Esophagus squamous epithelium (tissue), 5 donors: ENCODE measurements at regions not wholly inside any gene's neighbourhood (a gene's known extent, or its start where the extent isn't known, plus 50 kb on each side); places are given as distances from the start of the nearest gene placed in this dataset.
A peak's percentile ranks its signal among the peaks of the same experiment; 100 is the strongest.

Experiments used
- DNase-seq: peaks from one replicate; lab custom pipeline; 2025; lab: John Stamatoyannopoulos, UW
- H3K27ac ChIP-seq, 4 donors: fragments of 200-600 bp; sonication (generic); one replicate each; pipeline ENCODE4 v1.5.1; 2016 to 2019; ENCODE audit warnings: mild to moderate bottlenecking in 1 of 4
- H3K27me3 ChIP-seq, 4 donors: fragments of 200-600 bp; sonication (generic); 1 replicate in 3 of 4; 2 replicates in 1 of 4; pipeline versions ENCODE4 v1.5.1 to v1.6.0; 2017 to 2021; ENCODE audit warnings: antibody characterized with exemption in 1 of 4
- H3K36me3 ChIP-seq, 3 donors: fragments of 200-600 bp; sonication (generic); one replicate each; pipeline ENCODE4 v1.5.1; 2016 to 2019
- H3K4me1 ChIP-seq, 3 donors: fragments of 200-600 bp; sonication (generic); one replicate each; pipeline ENCODE4 v1.5.1; 2017 to 2019
- H3K4me3 ChIP-seq, 4 donors: fragments of 200-600 bp; sonication (generic); 1 replicate in 3 of 4; 2 replicates in 1 of 4; pipeline ENCODE4 v1.5.1; 2016 to 2019; ENCODE audit warnings: mild to moderate bottlenecking in 2 of 4, moderate library complexity in 1 of 4
- H3K9me3 ChIP-seq, 3 donors: fragments of 200-600 bp; sonication (generic); one replicate each; pipeline ENCODE4 v1.5.1; 2016 to 2019
- CTCF ChIP-seq, 6 experiments: fragments of 450-650 bp in 4 of 6; fragments of 200-600 bp in 2 of 6; sonication (generic) in 2 of 6; IDR thresholded peaks; one replicate each; pipeline ENCODE4 v1.5.1; 2016 to 2019; ENCODE audit warnings: antibody characterized with exemption in 6 of 6, mild to moderate bottlenecking in 4 of 6, moderate library complexity in 4 of 6
- POLR2A ChIP-seq, 4 donors: fragments of 450-650 bp; IDR thresholded peaks; one replicate each; pipeline ENCODE4 v1.6.1; 2017; ENCODE audit warnings: antibody characterized with exemption in 4 of 4, mild to moderate bottlenecking in 4 of 4, moderate library complexity in 3 of 4
- WGBS, 2 donors: methylation state at CpG; one replicate each; pipeline ENCODE4 v1.1.5; 2018; 5-methylcytosine and 5-hydroxymethylcytosine counted together
- intact Hi-C: fragments of 100-400 bp; cut with DNase I; formaldehyde crosslinking; loops from one replicate; pipeline ENCODE4 v1.15.0; 2022
- donor health status: DM: yes; HTN: yes; CAD: no.

- no peak overlapping the region for H3K27ac ChIP-seq
- intact Hi-C loops: no loop called here
Observed at GRCh38 chr2:142688856-142689605, 188.4 kb upstream of the KYNU start.

GRCh38 chr2:142687509-142687908 lies 190.0 kb upstream of the KYNU start:
- H3K4me1 ChIP-seq: no peaks in the 10 kb centered on the region
- TF ChIP-seq POLR2A (IDR thresholded peaks at IDR 0.05): no peak
- no peak for TF ChIP-seq CTCF (IDR thresholded peaks at IDR 0.05)
- no peaks in the 10 kb centered on the region for H3K9me3 ChIP-seq
- H3K36me3 ChIP-seq: no peaks in the 10 kb centered on the region
- WGBS, 2 donors: 57 to 71% methylated on average over 5 of the region's 5 CpGs
- no peaks in the 10 kb centered on the region for H3K27me3 ChIP-seq
- H3K27ac ChIP-seq: no peak overlapping the region
- DNase-seq: no peak
- intact Hi-C loops: no loop called here
- H3K4me3 ChIP-seq: no peak overlapping the region

More at GRCh38 chr2:142688856-142689605, 188.4 kb upstream of the KYNU start:
- no peaks in the 10 kb centered on the region for H3K27me3 ChIP-seq
- H3K9me3 ChIP-seq: no peaks in the 10 kb centered on the region
- no peaks in the 10 kb centered on the region for H3K36me3 ChIP-seq
- TF ChIP-seq POLR2A (IDR thresholded peaks at IDR 0.05) (no peak), CTCF (IDR thresholded peaks at IDR 0.05) (no peak)
- WGBS, 2 donors: 79 to 80% methylated on average over 4 of the region's 4 CpGs
- no peaks in the 10 kb centered on the region for H3K4me1 ChIP-seq
- H3K4me3 ChIP-seq: no peak overlapping the region
- no peak for DNase-seq

- no peaks in the 10 kb centered on the region for H3K9me3 ChIP-seq
- TF ChIP-seq CTCF (IDR thresholded peaks at IDR 0.05): no peak
- TF ChIP-seq POLR2A (IDR thresholded peaks at IDR 0.05): no peak
- no peak overlapping the region for H3K27ac ChIP-seq
- 75 to 87% methylated on average over 4 of the region's 4 CpGs for WGBS, 2 donors
- H3K27me3 ChIP-seq: no peaks in the 10 kb centered on the region
- no peak overlapping the region for H3K4me3 ChIP-seq
- H3K36me3 ChIP-seq: no peaks in the 10 kb centered on the region
- no peak for DNase-seq
- no peaks in the 10 kb centered on the region for H3K4me1 ChIP-seq
- intact Hi-C loops: no loop called here
Observed at GRCh38 chr2:142687075-142687474, 190.4 kb upstream of the KYNU start.

- H3K36me3 ChIP-seq: no peaks in the 10 kb centered on the region
- H3K9me3 ChIP-seq: no peaks in the 10 kb centered on the region
- no peaks in the 10 kb centered on the region for H3K27me3 ChIP-seq
- WGBS, 2 donors: 92 to 94% methylated on average over 3 of the region's 3 CpGs
- DNase-seq: no peak
- H3K4me3 ChIP-seq: no peak overlapping the region
- no peak for TF ChIP-seq POLR2A (IDR thresholded peaks at IDR 0.05)
- no peak for TF ChIP-seq CTCF (IDR thresholded peaks at IDR 0.05)
- H3K27ac ChIP-seq: no peak overlapping the region
- H3K4me1 ChIP-seq: no peaks in the 10 kb centered on the region
- intact Hi-C loops: no loop called here
Observed at GRCh38 chr2:142684667-142685066, 192.8 kb upstream of the KYNU start.

- H3K9me3 ChIP-seq: no peaks in the 10 kb centered on the region
- H3K27me3 ChIP-seq: no peaks in the 10 kb centered on the region
- TF ChIP-seq POLR2A (IDR thresholded peaks at IDR 0.05) (no peak), CTCF (IDR thresholded peaks at IDR 0.05) (peak in 2 of 6 experiments; percentile 3 to 33)
- H3K27ac ChIP-seq: no peak overlapping the region
- H3K4me1 ChIP-seq: no peaks in the 10 kb centered on the region
- no peaks in the 10 kb centered on the region for H3K36me3 ChIP-seq
- no peak for DNase-seq
- intact Hi-C loops: no loop called here
- no peak overlapping the region for H3K4me3 ChIP-seq
- 88 to 90% methylated on average over 2 of the region's 2 CpGs for WGBS, 2 donors
Observed at GRCh38 chr2:142682528-142682927, 194.9 kb upstream of the KYNU start.
